Thyroid gland (tissue), 4 donors: ENCODE measurements at regions not wholly inside any gene's neighbourhood (a gene's known extent, or its start where the extent isn't known, plus 50 kb on each side); places are given as distances from the start of the nearest gene placed in this dataset.

ENCODE experiments used
- DNase-seq, 2 donors: peaks; one replicate each; pipeline ENCODE4 v3.0.0-alpha.2; 2019
- H3K27ac ChIP-seq, 3 donors: fragments of 200-600 bp; sonication (generic); 1 replicate in 2 of 3; 2 replicates in 1 of 3; pipeline ENCODE4 v1.5.1; 2016 to 2019; ENCODE audit warnings: mild to moderate bottlenecking in 1 of 3, moderate library complexity in 1 of 3
- H3K27me3 ChIP-seq: fragments of 200-600 bp; sonication (generic); one replicate; pipeline ENCODE4 v1.5.1; 2019
- H3K36me3 ChIP-seq, 2 donors: fragments of 200-600 bp; sonication (generic); one replicate each; pipeline ENCODE4 v1.5.1; 2016 to 2019
- H3K4me1 ChIP-seq, 2 donors: fragments of 200-600 bp; sonication (generic); one replicate each; pipeline ENCODE4 v1.5.1; 2017 to 2019
- H3K4me3 ChIP-seq, 3 donors: fragments of 200-600 bp; sonication (generic); replicated peaks in 1 of 3; 1 replicate in 2 of 3; 2 replicates in 1 of 3; pipeline ENCODE4 v1.5.1; 2016; ENCODE audit warnings: mild to moderate bottlenecking in 1 of 3
- H3K9me3 ChIP-seq: fragments of 200-600 bp; sonication (generic); one replicate; pipeline ENCODE4 v1.5.1; 2017
- POLR2A ChIP-seq, 2 donors: fragments of 450-650 bp; IDR thresholded peaks; one replicate each; pipeline ENCODE4 v1.6.1; 2017; ENCODE audit warnings: antibody characterized with exemption in 2 of 2, mild to moderate bottlenecking in 2 of 2, moderate library complexity in 1 of 2
- WGBS, 2 donors: methylation state at CpG; one replicate each; pipeline ENCODE4 v1.1.5; 2017; 5-methylcytosine and 5-hydroxymethylcytosine counted together
- intact Hi-C: fragments of 100-400 bp; cut with DNase I; formaldehyde crosslinking; loops from one replicate; pipeline ENCODE4 v1.15.1; 2023
- TF ChIP-seq, protein P1 (sequence below), 6 experiments: fragments of 200-600 bp in 3 of 6; fragments of 450-650 bp in 3 of 6; sonication (generic) in 3 of 6; IDR thresholded peaks; one replicate each; pipeline ENCODE4 v1.5.1; 2016 to 2019; ENCODE audit warnings: antibody characterized with exemption in 6 of 6, mild to moderate bottlenecking in 2 of 6, inconsistent platforms in 1 of 6, moderate library complexity in 1 of 6

DNA sequence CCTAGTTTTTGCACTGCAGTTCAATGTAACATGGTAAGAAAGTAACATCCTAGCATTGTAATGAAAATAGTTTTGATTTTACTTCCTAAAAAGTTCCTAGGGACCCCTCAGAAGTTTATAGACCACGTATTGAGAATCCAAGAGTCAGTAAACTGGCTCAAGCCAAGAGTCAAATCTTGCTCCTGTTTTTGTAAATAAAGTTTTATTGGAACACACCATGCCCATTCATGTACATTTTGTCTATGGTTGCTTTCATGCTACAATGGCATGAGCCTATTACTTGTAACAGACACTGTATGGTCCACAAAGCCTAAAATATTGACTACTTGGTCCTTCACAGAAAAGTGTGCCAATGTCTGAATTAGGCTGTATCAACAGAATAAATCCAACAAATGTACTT lies 301.0 kb downstream of the LMO4 start:
- DNase-seq = no peak
- Histone ChIP-seq H3K4me1 (no peaks in the 10 kb centered on the region), H3K36me3 (no peaks in the 10 kb centered on the region), H3K27me3 (no peaks in the 10 kb centered on the region), H3K4me3 (no peak overlapping the region), H3K9me3 (no peaks in the 10 kb centered on the region), H3K27ac (no peak overlapping the region)
- TF ChIP-seq, protein P1, sequence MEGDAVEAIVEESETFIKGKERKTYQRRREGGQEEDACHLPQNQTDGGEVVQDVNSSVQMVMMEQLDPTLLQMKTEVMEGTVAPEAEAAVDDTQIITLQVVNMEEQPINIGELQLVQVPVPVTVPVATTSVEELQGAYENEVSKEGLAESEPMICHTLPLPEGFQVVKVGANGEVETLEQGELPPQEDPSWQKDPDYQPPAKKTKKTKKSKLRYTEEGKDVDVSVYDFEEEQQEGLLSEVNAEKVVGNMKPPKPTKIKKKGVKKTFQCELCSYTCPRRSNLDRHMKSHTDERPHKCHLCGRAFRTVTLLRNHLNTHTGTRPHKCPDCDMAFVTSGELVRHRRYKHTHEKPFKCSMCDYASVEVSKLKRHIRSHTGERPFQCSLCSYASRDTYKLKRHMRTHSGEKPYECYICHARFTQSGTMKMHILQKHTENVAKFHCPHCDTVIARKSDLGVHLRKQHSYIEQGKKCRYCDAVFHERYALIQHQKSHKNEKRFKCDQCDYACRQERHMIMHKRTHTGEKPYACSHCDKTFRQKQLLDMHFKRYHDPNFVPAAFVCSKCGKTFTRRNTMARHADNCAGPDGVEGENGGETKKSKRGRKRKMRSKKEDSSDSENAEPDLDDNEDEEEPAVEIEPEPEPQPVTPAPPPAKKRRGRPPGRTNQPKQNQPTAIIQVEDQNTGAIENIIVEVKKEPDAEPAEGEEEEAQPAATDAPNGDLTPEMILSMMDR (IDR thresholded peaks at IDR 0.05) = no peak
- TF ChIP-seq POLR2A (IDR thresholded peaks at IDR 0.05) = no peak
- WGBS, 2 donors = 93 to 94% methylated on average over 1 of the region's 1 CpG
- intact Hi-C loops = no loop called here

DNA sequence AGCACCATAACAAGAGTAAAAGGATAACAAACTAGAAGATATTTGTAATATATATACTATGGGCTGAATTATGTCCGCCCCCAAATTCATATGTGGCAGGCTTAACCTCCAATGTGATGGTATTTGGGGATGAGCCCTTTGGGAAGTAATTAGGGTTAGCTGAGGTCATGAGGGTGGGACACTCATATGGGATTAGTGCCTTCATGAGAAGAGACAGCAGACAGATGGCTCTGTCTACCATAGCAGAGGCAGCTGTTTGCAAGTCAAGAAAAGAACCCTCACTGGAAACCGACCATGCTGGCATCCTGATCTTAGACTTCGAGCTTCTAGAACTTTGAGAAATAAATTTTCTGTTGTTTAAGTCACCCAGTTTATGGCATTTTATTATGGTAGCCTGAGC lies 303.6 kb downstream of the LMO4 start:
- no peaks in the 10 kb centered on the region for H3K9me3 ChIP-seq
- no peak for TF ChIP-seq POLR2A (IDR thresholded peaks at IDR 0.05)
- TF ChIP-seq, protein P1 (IDR thresholded peaks at IDR 0.05) = no peak
- DNase-seq = no peak
- no peak overlapping the region for H3K27ac ChIP-seq
- H3K4me1 ChIP-seq = no peaks in the 10 kb centered on the region
- H3K36me3 ChIP-seq = no peaks in the 10 kb centered on the region
- WGBS, 2 donors = 86 to 90% methylated on average over 3 of the region's 3 CpGs
- H3K27me3 ChIP-seq = no peaks in the 10 kb centered on the region
- intact Hi-C loops = no loop called here
- no peak overlapping the region for H3K4me3 ChIP-seq

DNA sequence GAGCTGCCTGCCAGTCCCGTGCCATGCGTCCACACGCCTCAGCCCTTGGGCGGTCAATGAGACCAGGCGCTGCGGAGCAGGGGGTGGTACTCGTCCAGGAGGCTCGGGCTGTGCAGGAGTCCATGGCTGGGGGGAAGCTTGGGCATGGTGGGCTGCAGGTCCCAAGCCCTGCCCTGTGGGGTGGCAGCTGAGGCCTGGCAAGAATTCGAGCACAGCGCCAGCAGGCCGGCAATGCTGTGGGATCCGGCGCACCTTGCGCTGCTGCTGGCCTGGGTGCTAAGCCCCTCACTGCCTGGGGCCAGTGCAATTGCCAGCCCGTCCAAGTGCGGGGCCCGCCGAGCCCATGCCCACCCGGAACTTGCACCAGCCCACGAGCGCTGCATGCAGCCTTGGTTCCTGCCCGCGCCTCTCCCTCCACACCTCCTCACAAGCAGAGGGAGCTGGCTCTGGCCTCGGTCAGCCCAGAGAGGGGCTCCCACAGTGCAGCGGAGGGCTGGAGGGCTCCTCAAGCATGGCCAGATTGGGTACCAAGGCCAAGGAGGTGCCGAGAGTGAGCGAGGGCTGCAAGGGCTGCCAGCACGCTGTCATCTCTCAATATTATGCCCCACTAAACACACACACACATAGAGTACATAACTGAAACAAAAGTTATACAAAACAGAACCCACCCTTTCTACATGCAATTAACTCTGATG lies 307.7 kb downstream of the LMO4 start:
- TF ChIP-seq POLR2A (IDR thresholded peaks at IDR 0.05) = no peak
- TF ChIP-seq, protein P1 (IDR thresholded peaks at IDR 0.05) = no peak
- Histone ChIP-seq H3K27me3 (no peaks in the 10 kb centered on the region), H3K36me3 (no peaks in the 10 kb centered on the region), H3K4me1 (no peaks in the 10 kb centered on the region), H3K27ac (no peak overlapping the region), H3K9me3 (no peaks in the 10 kb centered on the region), H3K4me3 (no peak overlapping the region)
- 94 to 96% methylated on average over 4 to 28 of the region's 28 CpGs for WGBS, 2 donors
- no peak for DNase-seq
- intact Hi-C loops = no loop called here

DNA sequence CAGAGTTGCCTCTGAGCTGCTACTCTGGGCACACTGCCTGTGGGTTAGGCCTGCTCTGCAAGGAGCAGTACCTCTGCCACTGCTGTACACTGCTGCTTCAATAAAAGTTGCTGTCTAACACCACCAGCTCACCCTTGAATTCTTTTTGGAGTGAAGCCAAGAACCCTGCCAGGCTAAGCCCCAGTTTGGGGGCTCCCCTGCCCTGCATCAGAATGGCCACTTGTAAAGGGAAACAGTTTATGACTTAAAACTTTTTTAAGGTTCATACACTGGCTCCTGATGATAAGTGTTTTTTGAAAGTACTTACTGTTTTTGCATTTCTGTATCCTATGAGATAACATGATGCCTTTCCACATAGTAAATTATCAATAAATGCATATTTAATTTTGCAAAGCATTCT lies 310.0 kb downstream of the LMO4 start:
- Histone ChIP-seq H3K4me3 (no peak overlapping the region), H3K9me3 (no peaks in the 10 kb centered on the region), H3K36me3 (no peaks in the 10 kb centered on the region), H3K27ac (no peak overlapping the region), H3K4me1 (peaks cover under 1 to 2% of the 10 kb centered on the region in 2 donors), H3K27me3 (no peaks in the 10 kb centered on the region)
- TF ChIP-seq, protein P1 (IDR thresholded peaks at IDR 0.05) = no peak
- no peak for TF ChIP-seq POLR2A (IDR thresholded peaks at IDR 0.05)
- intact Hi-C loops = no loop called here
- DNase-seq = no peak

DNA sequence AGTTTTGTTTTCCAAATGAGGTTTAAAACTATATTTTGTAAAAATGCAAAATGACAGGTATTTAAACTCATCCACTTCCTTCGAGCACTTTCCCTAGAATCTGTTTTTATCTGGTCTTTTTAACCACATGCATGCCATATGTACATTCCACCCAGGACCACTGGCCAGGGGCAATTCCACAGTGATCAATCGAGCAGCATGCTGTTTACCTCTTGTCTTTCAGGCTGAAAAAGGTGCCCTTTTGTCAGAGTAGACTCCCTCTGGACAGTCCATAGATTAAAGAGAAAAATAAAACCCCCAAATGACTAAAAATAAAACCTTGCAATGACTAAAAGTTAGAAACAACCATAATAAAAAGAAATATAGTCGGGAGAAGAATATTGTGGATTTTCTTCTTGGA lies 313.3 kb downstream of the LMO4 start:
- Histone ChIP-seq H3K4me1 (peaks cover 12 to 19% of the 10 kb centered on the region in 2 donors), H3K27ac (no peak overlapping the region), H3K36me3 (no peaks in the 10 kb centered on the region), H3K9me3 (no peaks in the 10 kb centered on the region), H3K27me3 (no peaks in the 10 kb centered on the region), H3K4me3 (no peak overlapping the region)
- DNase-seq = no peak
- TF ChIP-seq POLR2A (IDR thresholded peaks at IDR 0.05) = no peak
- WGBS, 2 donors = 83 to 87% methylated on average over 3 of the region's 3 CpGs
- intact Hi-C loops = no loop called here
